ENCODE measurements at regions not wholly inside any gene's neighbourhood (a gene's known extent, or its start where the extent isn't known, plus 50 kb on each side); places are given as distances from the start of the nearest gene placed in this dataset.

- TF ChIP-seq CTCF (IDR thresholded peaks at IDR 0.05) = no peak
- TF ChIP-seq EZH2 (IDR thresholded peaks at IDR 0.05) = no peak
- TF ChIP-seq EZH2phosphoT487 (IDR thresholded peaks at IDR 0.05) = no peak
These were observed 381.3 kb upstream of the SLC24A2 start for GRCh38 chr9:20170122-20170521.

All from neural progenitor cell (in vitro differentiated cells).